SU-DHL-6 (cell line): ENCODE measurements at regions not wholly inside any gene's neighbourhood (a gene's known extent, or its start where the extent isn't known, plus 50 kb on each side); places are given as distances from the start of the nearest gene placed in this dataset.

Experiments used
- EZH2phosphoT487 ChIP-seq: fragments of 200-600 bp; sonication (generic), shearing (Covaris generic); conservative IDR thresholded peaks from 2 replicates; pipeline ENCODE4 v1.6.1; 2018; ENCODE audit warnings: mild to moderate bottlenecking, antibody characterized with exemption, low read length, moderate library complexity, mixed read lengths
- TF ChIP-seq, protein P1 (sequence below): fragments of 200-600 bp; sonication (generic); IDR thresholded peaks from one replicate; pipeline ENCODE4 v1.5.1; 2017; ENCODE audit warnings: antibody characterized with exemption, mild to moderate bottlenecking, low read length, moderate library complexity; ENCODE audit not compliant: insufficient read depth, poor library complexity, severe bottlenecking

- TF ChIP-seq, protein P1, sequence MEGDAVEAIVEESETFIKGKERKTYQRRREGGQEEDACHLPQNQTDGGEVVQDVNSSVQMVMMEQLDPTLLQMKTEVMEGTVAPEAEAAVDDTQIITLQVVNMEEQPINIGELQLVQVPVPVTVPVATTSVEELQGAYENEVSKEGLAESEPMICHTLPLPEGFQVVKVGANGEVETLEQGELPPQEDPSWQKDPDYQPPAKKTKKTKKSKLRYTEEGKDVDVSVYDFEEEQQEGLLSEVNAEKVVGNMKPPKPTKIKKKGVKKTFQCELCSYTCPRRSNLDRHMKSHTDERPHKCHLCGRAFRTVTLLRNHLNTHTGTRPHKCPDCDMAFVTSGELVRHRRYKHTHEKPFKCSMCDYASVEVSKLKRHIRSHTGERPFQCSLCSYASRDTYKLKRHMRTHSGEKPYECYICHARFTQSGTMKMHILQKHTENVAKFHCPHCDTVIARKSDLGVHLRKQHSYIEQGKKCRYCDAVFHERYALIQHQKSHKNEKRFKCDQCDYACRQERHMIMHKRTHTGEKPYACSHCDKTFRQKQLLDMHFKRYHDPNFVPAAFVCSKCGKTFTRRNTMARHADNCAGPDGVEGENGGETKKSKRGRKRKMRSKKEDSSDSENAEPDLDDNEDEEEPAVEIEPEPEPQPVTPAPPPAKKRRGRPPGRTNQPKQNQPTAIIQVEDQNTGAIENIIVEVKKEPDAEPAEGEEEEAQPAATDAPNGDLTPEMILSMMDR, result no peak
- no peak for TF ChIP-seq EZH2phosphoT487
Measured at GRCh38 chr9:134233022-134233421, 68.7 kb upstream of the RNU6ATAC start.
